ENCODE measurements at regions not wholly inside any gene's neighbourhood (a gene's known extent, or its start where the extent isn't known, plus 50 kb on each side); places are given as distances from the start of the nearest gene placed in this dataset.

DNA sequence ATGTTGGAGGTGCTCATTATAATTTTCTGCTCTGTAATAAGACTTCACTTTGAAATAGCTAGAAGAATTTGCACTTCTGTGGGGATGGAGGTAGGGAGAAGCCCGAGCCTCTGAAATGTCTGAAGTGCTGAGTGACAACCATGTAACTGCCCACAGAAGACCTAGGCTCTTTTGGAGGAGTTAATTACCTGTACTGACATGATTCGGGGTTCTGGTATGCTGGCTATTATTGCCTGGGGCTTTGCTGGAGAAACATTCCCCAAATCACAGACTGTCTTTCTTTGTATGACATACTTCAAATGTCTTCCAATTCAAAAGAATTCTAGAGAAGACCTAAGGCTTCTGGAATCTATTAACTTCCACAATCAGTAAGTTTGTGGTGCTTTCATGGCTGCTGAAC is 211.2 kb upstream of the POF1B start:
- TF ChIP-seq EZH2 (optimal IDR thresholded peaks at IDR 0.05; ENCODE audit: low read depth, low read length) (no peak), CTCF (IDR thresholded peaks at IDR 0.05; ENCODE audit: low read length) (no peak), EZH2phosphoT487 (IDR thresholded peaks at IDR 0.05; ENCODE audit: low read length) (no peak)

Measured in MM.1S (cell line).